ENCODE measurements at regions not wholly inside any gene's neighbourhood (a gene's known extent, or its start where the extent isn't known, plus 50 kb on each side); places are given as distances from the start of the nearest gene placed in this dataset.
"Not testable (repeated sequence)": the region's sequence is repeated elsewhere in the genome, so short reads cannot be mapped to it uniquely, and the experiment has no call there.

GRCh38 chr7:45807832-45808231 is 65.0 kb downstream of the CCDC201 start:
- H3K4ac ChIP-seq (ENCODE audit: low read depth in 1 of 2, low read length in 2 of 2); H3K9ac ChIP-seq (ENCODE audit: low read length): not testable (repeated sequence)

GRCh38 chr7:45802214-45802613 is 70.7 kb downstream of the CCDC201 start:
- not testable (repeated sequence) for H3K79me1 ChIP-seq (replicated peaks; ENCODE audit: low read length, poor library complexity, severe bottlenecking); H3K14ac ChIP-seq (ENCODE audit: low read length in 2 of 2); H3K27me3 ChIP-seq (ENCODE audit: control insufficient read depth in 1 of 2, insufficient read depth in 1 of 2, low read length in 2 of 2); H3K9ac ChIP-seq (ENCODE audit: low read length); H3K4me1 ChIP-seq (ENCODE audit: control insufficient read depth, insufficient read depth, low read depth, low read length); H3K9me3 ChIP-seq (ENCODE audit: control insufficient read depth, low read length); DNase-seq; H2AFZ ChIP-seq (ENCODE audit: low read depth, low read length); H3K36me3 ChIP-seq (ENCODE audit: control insufficient read depth in 1 of 2, insufficient read depth in 2 of 2, low read depth in 1 of 2, low read length in 2 of 2); H3K27ac ChIP-seq (ENCODE audit: low read length, poor library complexity, severe bottlenecking); H2BK15ac ChIP-seq (ENCODE audit: low read depth, poor library complexity, severe bottlenecking); H3K4ac ChIP-seq (ENCODE audit: low read depth in 1 of 2, low read length in 2 of 2); H4K8ac ChIP-seq (ENCODE audit: low read length); H3K18ac ChIP-seq (ENCODE audit: low read depth in 1 of 2, low read length in 2 of 2); H2AK5ac ChIP-seq (ENCODE audit: low read length, severe bottlenecking); H2BK120ac ChIP-seq (ENCODE audit: low read depth, low read length); H4K91ac ChIP-seq (ENCODE audit: low read length); H2BK12ac ChIP-seq (ENCODE audit: low read length in 2 of 2); H3K4me3 ChIP-seq (ENCODE audit: insufficient read depth in 1 of 2, low read depth in 1 of 2, low read length in 2 of 2); H3K23ac ChIP-seq (ENCODE audit: low read length in 2 of 2); H2BK5ac ChIP-seq (ENCODE audit: low read depth, low read length, poor library complexity, severe bottlenecking); H3K4me2 ChIP-seq (ENCODE audit: low read length, poor library complexity, severe bottlenecking)
- WGBS, result 79% methylated on average over 3 of the region's 3 CpGs

More at GRCh38 chr7:45807832-45808231, 65.0 kb downstream of the CCDC201 start:
- not testable (repeated sequence) for H2BK5ac ChIP-seq (ENCODE audit: low read depth, low read length, poor library complexity, severe bottlenecking); H3K4me1 ChIP-seq (ENCODE audit: control insufficient read depth, insufficient read depth, low read depth, low read length); H2AFZ ChIP-seq (ENCODE audit: low read depth, low read length); H3K79me1 ChIP-seq (replicated peaks; ENCODE audit: low read length, poor library complexity, severe bottlenecking); H3K23ac ChIP-seq (ENCODE audit: low read length in 2 of 2); H3K18ac ChIP-seq (ENCODE audit: low read depth in 1 of 2, low read length in 2 of 2); H3K14ac ChIP-seq (ENCODE audit: low read length in 2 of 2); DNase-seq; H4K91ac ChIP-seq (ENCODE audit: low read length); H3K27me3 ChIP-seq (ENCODE audit: control insufficient read depth in 1 of 2, insufficient read depth in 1 of 2, low read length in 2 of 2); H3K4me2 ChIP-seq (ENCODE audit: low read length, poor library complexity, severe bottlenecking); H2AK5ac ChIP-seq (ENCODE audit: low read length, severe bottlenecking); H2BK15ac ChIP-seq (ENCODE audit: low read depth, poor library complexity, severe bottlenecking); H3K27ac ChIP-seq (ENCODE audit: low read length, poor library complexity, severe bottlenecking); H4K8ac ChIP-seq (ENCODE audit: low read length); H3K36me3 ChIP-seq (ENCODE audit: control insufficient read depth in 1 of 2, insufficient read depth in 2 of 2, low read depth in 1 of 2, low read length in 2 of 2); H3K9me3 ChIP-seq (ENCODE audit: control insufficient read depth, low read length); H3K4me3 ChIP-seq (ENCODE audit: insufficient read depth in 1 of 2, low read depth in 1 of 2, low read length in 2 of 2); H2BK12ac ChIP-seq (ENCODE audit: low read length in 2 of 2); H2BK120ac ChIP-seq (ENCODE audit: low read depth, low read length)
- WGBS, result no CpG with 5 or more reads among the region's 2 CpGs

GRCh38 chr7:45797264-45797663 is 75.6 kb downstream of the CCDC201 start:
- not testable (repeated sequence) for H2BK5ac ChIP-seq (ENCODE audit: low read depth, low read length, poor library complexity, severe bottlenecking); H3K36me3 ChIP-seq (ENCODE audit: control insufficient read depth in 1 of 2, insufficient read depth in 2 of 2, low read depth in 1 of 2, low read length in 2 of 2); H3K27ac ChIP-seq (ENCODE audit: low read length, poor library complexity, severe bottlenecking); H3K4me1 ChIP-seq (ENCODE audit: control insufficient read depth, insufficient read depth, low read depth, low read length); H2BK15ac ChIP-seq (ENCODE audit: low read depth, poor library complexity, severe bottlenecking); H4K91ac ChIP-seq (ENCODE audit: low read length); H3K79me1 ChIP-seq (replicated peaks; ENCODE audit: low read length, poor library complexity, severe bottlenecking); H2BK12ac ChIP-seq (ENCODE audit: low read length in 2 of 2); H3K18ac ChIP-seq (ENCODE audit: low read depth in 1 of 2, low read length in 2 of 2); H3K14ac ChIP-seq (ENCODE audit: low read length in 2 of 2); H3K4me2 ChIP-seq (ENCODE audit: low read length, poor library complexity, severe bottlenecking); H3K23ac ChIP-seq (ENCODE audit: low read length in 2 of 2); H2AK5ac ChIP-seq (ENCODE audit: low read length, severe bottlenecking); H4K8ac ChIP-seq (ENCODE audit: low read length); H3K9me3 ChIP-seq (ENCODE audit: control insufficient read depth, low read length); H3K4me3 ChIP-seq (ENCODE audit: insufficient read depth in 1 of 2, low read depth in 1 of 2, low read length in 2 of 2); H3K27me3 ChIP-seq (ENCODE audit: control insufficient read depth in 1 of 2, insufficient read depth in 1 of 2, low read length in 2 of 2); H3K4ac ChIP-seq (ENCODE audit: low read depth in 1 of 2, low read length in 2 of 2); H2AFZ ChIP-seq (ENCODE audit: low read depth, low read length); H2BK120ac ChIP-seq (ENCODE audit: low read depth, low read length); H3K9ac ChIP-seq (ENCODE audit: low read length)
- WGBS, result 73% methylated on average over 1 of the region's 4 CpGs
- peak; percentile 81 for DNase-seq

- H3K27me3 ChIP-seq (ENCODE audit: control insufficient read depth in 1 of 2, insufficient read depth in 1 of 2, low read length in 2 of 2); H4K91ac ChIP-seq (ENCODE audit: low read length); H2AFZ ChIP-seq (ENCODE audit: low read depth, low read length); H3K4me1 ChIP-seq (ENCODE audit: control insufficient read depth, insufficient read depth, low read depth, low read length); H3K36me3 ChIP-seq (ENCODE audit: control insufficient read depth in 1 of 2, insufficient read depth in 2 of 2, low read depth in 1 of 2, low read length in 2 of 2); H2BK15ac ChIP-seq (ENCODE audit: low read depth, poor library complexity, severe bottlenecking); H3K4me2 ChIP-seq (ENCODE audit: low read length, poor library complexity, severe bottlenecking); H3K9me3 ChIP-seq (ENCODE audit: control insufficient read depth, low read length); H3K23ac ChIP-seq (ENCODE audit: low read length in 2 of 2); H3K4ac ChIP-seq (ENCODE audit: low read depth in 1 of 2, low read length in 2 of 2); DNase-seq; H2BK5ac ChIP-seq (ENCODE audit: low read depth, low read length, poor library complexity, severe bottlenecking); H3K4me3 ChIP-seq (ENCODE audit: insufficient read depth in 1 of 2, low read depth in 1 of 2, low read length in 2 of 2); H3K79me1 ChIP-seq (replicated peaks; ENCODE audit: low read length, poor library complexity, severe bottlenecking); H3K27ac ChIP-seq (ENCODE audit: low read length, poor library complexity, severe bottlenecking); H3K18ac ChIP-seq (ENCODE audit: low read depth in 1 of 2, low read length in 2 of 2); H2BK12ac ChIP-seq (ENCODE audit: low read length in 2 of 2); H2AK5ac ChIP-seq (ENCODE audit: low read length, severe bottlenecking); H2BK120ac ChIP-seq (ENCODE audit: low read depth, low read length); H3K14ac ChIP-seq (ENCODE audit: low read length in 2 of 2); H4K8ac ChIP-seq (ENCODE audit: low read length); H3K9ac ChIP-seq (ENCODE audit: low read length): not testable (repeated sequence)
- 89% methylated on average over 1 of the region's 1 CpG for WGBS
These were observed 83.2 kb downstream of the CCDC201 start for GRCh38 chr7:45789641-45790040.

All from mesenchymal stem cell (in vitro differentiated cells and primary cell).